B cell (primary cell): ENCODE measurements at regions not wholly inside any gene's neighbourhood (a gene's known extent, or its start where the extent isn't known, plus 50 kb on each side); places are given as distances from the start of the nearest gene placed in this dataset.

Experiments used
- ATAC-seq: fragments of 200-7000 bp; cut with Tn5 transposase; one replicate; pipeline ENCODE4 v1.10.0; 2021; ENCODE audit warnings: low read depth, mild to moderate bottlenecking, moderate number of reproducible peaks, moderate library complexity
- CTCF ChIA-PET: fragments of 350-600 bp; sonication (Branson Sonifier 250); formaldehyde crosslinking; loops from one replicate; lab custom pipeline; 2021; ENCODE audit warnings: antibody characterized with exemption, inconsistent platforms; lab: Charles Lee
- POLR2A ChIA-PET: fragments of 350-600 bp; sonication (Branson Sonifier 250); formaldehyde crosslinking; loops from one replicate; lab custom pipeline; 2021; ENCODE audit warnings: antibody characterized with exemption; lab: Charles Lee
- DNase-seq: peaks from one replicate; pipeline ENCODE4 v3.0.0; 2013
- H2AFZ ChIP-seq: 2 replicates; pipeline ENCODE4 v1.6.1; 2012; ENCODE audit warnings: mild to moderate bottlenecking, low read depth, low read length; ENCODE audit not compliant: insufficient read depth, poor library complexity, severe bottlenecking
- H3K27ac ChIP-seq, 2 donors: 1 replicate in 1 of 2; 2 replicates in 1 of 2; pipeline ENCODE4 v1.5.1; 2012 to 2013; ENCODE audit warnings: low read length in 2 of 2, mild to moderate bottlenecking in 2 of 2, moderate library complexity in 1 of 2
- H3K27me3 ChIP-seq, 4 experiments: fragments of 200-600 bp in 1 of 4; sonication (generic) in 1 of 4; replicated peaks in 1 of 4; 1 replicate in 2 of 4; 2 replicates in 2 of 4; pipeline versions ENCODE4 v1.6.1 to v1.7.0; 2013 to 2016; ENCODE audit warnings: low read length in 3 of 4, mild to moderate bottlenecking in 2 of 4, mixed read lengths in 1 of 4, moderate library complexity in 1 of 4; ENCODE audit not compliant: insufficient read depth in 4 of 4, control insufficient read depth in 3 of 4; ENCODE audit errors: control extremely low read depth in 1 of 4
- H3K36me3 ChIP-seq, 2 experiments: replicated peaks in 1 of 2; 1 replicate in 1 of 2; 2 replicates in 1 of 2; pipeline versions ENCODE4 v1.6.1 to v1.7.1; 2013; ENCODE audit warnings: low read length in 1 of 2; ENCODE audit not compliant: insufficient read depth in 2 of 2, control insufficient read depth in 1 of 2; ENCODE audit errors: control extremely low read depth in 1 of 2, extremely low read depth in 1 of 2
- H3K4me1 ChIP-seq, 2 donors: fragments of 200-600 bp in 1 of 2; sonication (generic) in 1 of 2; 1 replicate in 1 of 2; 2 replicates in 1 of 2; pipeline versions ENCODE4 v1.5.1 to v1.6.1; 2013 to 2017; ENCODE audit warnings: low read length in 2 of 2; ENCODE audit not compliant: control insufficient read depth in 2 of 2, insufficient read depth in 2 of 2
- H3K4me2 ChIP-seq: replicated peaks from 2 replicates; pipeline ENCODE3; 2012; ENCODE audit warnings: mild to moderate bottlenecking, low read depth, low read length; ENCODE audit not compliant: poor library complexity, severe bottlenecking
- H3K4me3 ChIP-seq, 5 experiments: fragments of 200-600 bp in 1 of 5; sonication (generic) in 1 of 5; 1 replicate in 3 of 5; 2 replicates in 2 of 5; pipeline versions ENCODE4 v1.5.1 to v1.7.0; 2011 to 2016; ENCODE audit warnings: low read length in 4 of 5, mild to moderate bottlenecking in 4 of 5, low read depth in 2 of 5, control low read depth in 1 of 5, moderate library complexity in 1 of 5; ENCODE audit not compliant: insufficient read depth in 1 of 5; ENCODE audit errors: control extremely low read depth in 1 of 5, extremely low read depth in 1 of 5
- H3K79me2 ChIP-seq: fragments of 200-600 bp; sonication (generic); one replicate; pipeline ENCODE4 v1.6.0; 2016; ENCODE audit warnings: low read length; ENCODE audit not compliant: control insufficient read depth, insufficient read depth
- H3K9ac ChIP-seq: fragments of 200-600 bp; sonication (generic); 2 replicates; pipeline ENCODE4 v1.6.1; 2017; ENCODE audit warnings: mild to moderate bottlenecking, low read length, moderate library complexity
- H3K9me3 ChIP-seq, 3 donors: one replicate each; pipeline versions ENCODE4 v1.6.1 to v1.7.1; 2013; ENCODE audit warnings: low read length in 2 of 3; ENCODE audit not compliant: control insufficient read depth in 2 of 3, insufficient read depth in 1 of 3; ENCODE audit errors: control extremely low read depth in 1 of 3
- H4K20me1 ChIP-seq: 2 replicates; pipeline ENCODE4 v1.6.0; 2012; ENCODE audit warnings: mild to moderate bottlenecking, low read length; ENCODE audit not compliant: insufficient read depth, control insufficient read depth, poor library complexity, severe bottlenecking
- H3K27ac Mint-ChIP-seq: one replicate; pipeline ENCODE4 v1.8.0; 2021; ENCODE audit warnings: mixed read lengths
- H3K27me3 Mint-ChIP-seq: one replicate; pipeline ENCODE4 v1.8.0; 2021; ENCODE audit warnings: mixed read lengths
- H3K4me1 Mint-ChIP-seq: one replicate; pipeline ENCODE4 v1.8.0; 2021; ENCODE audit warnings: mixed read lengths
- H3K4me3 Mint-ChIP-seq: one replicate; pipeline ENCODE4 v1.8.0; 2021; ENCODE audit warnings: mixed read lengths
- H3K9me3 Mint-ChIP-seq: one replicate; pipeline ENCODE4 v1.8.0; 2022; ENCODE audit warnings: mixed read lengths; ENCODE audit not compliant: insufficient read depth
- CTCF ChIP-seq: fragments of 200-600 bp; IDR thresholded peaks from one replicate; pipeline ENCODE4 v1.8.0; 2022; ENCODE audit warnings: antibody characterized with exemption, mild to moderate bottlenecking
- EZH2 ChIP-seq: IDR thresholded peaks from 2 replicates; pipeline ENCODE4 v1.6.1; 2012; ENCODE audit warnings: borderline replicate concordance, low read depth, mild to moderate bottlenecking, moderate library complexity, low read length; ENCODE audit not compliant: insufficient read depth, poor library complexity, severe bottlenecking
- WGBS: methylation state at CpG from one replicate; pipeline ENCODE4 v1.1.5; 2013; ENCODE audit warnings: missing lambda C conversion rate; ENCODE audit not compliant: insufficient coverage; 5-methylcytosine and 5-hydroxymethylcytosine counted together
- intact Hi-C: fragments of 100-400 bp; cut with micrococcal nuclease; formaldehyde crosslinking; loops from one replicate; pipeline ENCODE4 v1.10.0; 2022

- H3K4me1 ChIP-seq, result no peaks in the 10 kb centered on the region
- DNase-seq (no peak), ATAC-seq (no peak)
- peaks cover 0 to 2% (median 0%) of the 10 kb centered on the region in 4 experiments for H3K27me3 ChIP-seq
- H2AFZ ChIP-seq, result no peak overlapping the region
- no peak overlapping the region for H3K4me2 ChIP-seq
- H3K36me3 ChIP-seq, result no peaks in the 10 kb centered on the region
- no peak overlapping the region for H3K4me3 Mint-ChIP-seq
- H3K9me3 Mint-ChIP-seq, result no peaks in the 10 kb centered on the region
- CTCF ChIA-PET, result interaction anchor here (0.7 to 4.7 kb wide), 25 partner anchors 9 to 502 kb away, joined by 3 to 55 read pairs (median 4); no protein-coding TSS in a partner anchor
- intact Hi-C loops, result loop anchor here (1.0 to 5.0 kb wide), 3 partner anchors 148 to 250 kb away; partner anchors contain the start of gene BBX
- H3K27ac Mint-ChIP-seq, result no peak overlapping the region
- WGBS, result no CpG with 5 or more reads among the region's 2 CpGs
- H3K27ac ChIP-seq, result no peak overlapping the region
- H3K27me3 Mint-ChIP-seq, result peaks cover 20% of the 10 kb centered on the region
- H3K9me3 ChIP-seq, result no peaks in the 10 kb centered on the region
- H3K79me2 ChIP-seq, result no peaks in the 10 kb centered on the region
- no peak overlapping the region for H3K4me3 ChIP-seq
- TF ChIP-seq EZH2, result no peak
- no peak for TF ChIP-seq CTCF
- no peaks in the 10 kb centered on the region for H3K4me1 Mint-ChIP-seq
- H4K20me1 ChIP-seq, result no peaks in the 10 kb centered on the region
- H3K9ac ChIP-seq, result no peak overlapping the region
- POLR2A ChIA-PET, result no interaction called here
Observed at GRCh38 chr3:107272471-107272870, 104.8 kb upstream of the CCDC54 start.

GRCh38 chr3:107272885-107273284 is 104.4 kb upstream of the CCDC54 start:
- H3K36me3 ChIP-seq, result no peaks in the 10 kb centered on the region
- no peak overlapping the region for H3K4me2 ChIP-seq
- no peak overlapping the region for H3K9ac ChIP-seq
- intact Hi-C loops, result loop anchor here (1.0 to 5.0 kb wide), 3 partner anchors 148 to 249 kb away; partner anchors contain the start of gene BBX
- H3K27ac Mint-ChIP-seq, result no peak overlapping the region
- DNase-seq (no peak), ATAC-seq (no peak)
- ChIA-PET CTCF (interaction anchor here (0.6 to 4.7 kb wide), 13 partner anchors 10 to 319 kb away, joined by 3 to 55 read pairs (median 7); no protein-coding TSS in a partner anchor), POLR2A (no interaction called here)
- no peak overlapping the region for H2AFZ ChIP-seq
- H3K27me3 ChIP-seq, result peaks cover 0 to 2% (median 0%) of the 10 kb centered on the region in 4 experiments
- no peaks in the 10 kb centered on the region for H3K9me3 Mint-ChIP-seq
- H3K79me2 ChIP-seq, result no peaks in the 10 kb centered on the region
- H4K20me1 ChIP-seq, result no peaks in the 10 kb centered on the region
- H3K9me3 ChIP-seq, result no peaks in the 10 kb centered on the region
- H3K4me3 Mint-ChIP-seq, result no peak overlapping the region
- WGBS, result 74% methylated on average over 2 of the region's 4 CpGs
- H3K4me3 ChIP-seq, result no peak overlapping the region
- H3K27me3 Mint-ChIP-seq, result peaks cover 20% of the 10 kb centered on the region
- no peak for TF ChIP-seq EZH2
- no peak for TF ChIP-seq CTCF
- no peaks in the 10 kb centered on the region for H3K4me1 Mint-ChIP-seq
- no peaks in the 10 kb centered on the region for H3K4me1 ChIP-seq
- no peak overlapping the region for H3K27ac ChIP-seq
